Tibial nerve (tissue), 4 donors: ENCODE measurements at regions not wholly inside any gene's neighbourhood (a gene's known extent, or its start where the extent isn't known, plus 50 kb on each side); places are given as distances from the start of the nearest gene placed in this dataset.

Experiments
- CTCF ChIP-seq, 5 experiments: fragments of 200-600 bp in 3 of 5; fragments of 450-650 bp in 2 of 5; sonication (generic) in 3 of 5; IDR thresholded peaks; one replicate each; pipeline ENCODE4 v1.5.1; 2016 to 2019; ENCODE audit warnings: antibody characterized with exemption in 5 of 5, mild to moderate bottlenecking in 3 of 5, moderate library complexity in 2 of 5
- EP300 ChIP-seq, 2 donors: sonication (generic); formaldehyde crosslinking; IDR thresholded peaks; one replicate each; pipeline ENCODE4 v1.6.1; 2017; ENCODE audit warnings: antibody characterized with exemption in 2 of 2, mild to moderate bottlenecking in 1 of 2
- POLR2A ChIP-seq, 2 donors: fragments of 450-650 bp; IDR thresholded peaks; one replicate each; pipeline ENCODE4 v1.6.1; 2017; ENCODE audit warnings: antibody characterized with exemption in 2 of 2, mild to moderate bottlenecking in 2 of 2, moderate library complexity in 2 of 2

DNA sequence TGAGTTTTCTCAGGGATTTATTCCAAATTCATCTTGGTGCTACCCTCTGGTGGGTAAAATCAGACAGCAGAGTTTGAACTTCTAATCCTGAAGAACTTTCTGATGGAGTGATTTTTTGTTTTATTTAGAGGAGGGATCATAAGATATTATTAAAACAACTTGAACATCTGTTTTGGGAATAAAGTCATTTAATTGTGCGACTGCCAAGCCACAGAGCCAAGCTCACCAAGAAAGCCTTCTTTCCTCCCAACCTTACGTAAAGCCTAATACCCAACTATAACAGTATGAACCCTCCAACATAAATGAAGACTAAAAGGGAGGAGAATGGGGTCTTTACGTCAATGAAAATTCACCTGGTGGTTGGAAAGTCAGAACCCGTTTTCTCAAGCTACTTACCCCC is 205.5 kb upstream of the IGF1 start:
- TF ChIP-seq CTCF (IDR thresholded peaks at IDR 0.05), result peak in 1 of 5 experiments; percentile 13
- no peak for TF ChIP-seq POLR2A (IDR thresholded peaks at IDR 0.05)
- peak in 1 of 2 donors; percentile 31 for TF ChIP-seq EP300 (IDR thresholded peaks at IDR 0.05)
